K562 (cell line): ENCODE measurements at regions not wholly inside any gene's neighbourhood (a gene's known extent, or its start where the extent isn't known, plus 50 kb on each side); places are given as distances from the start of the nearest gene placed in this dataset.

Source experiments
- ARID2 ChIP-seq: fragments of 450-650 bp; IDR thresholded peaks from 2 replicates; pipeline ENCODE4 v1.6.1; 2017; ENCODE audit warnings: antibody characterized with exemption, mild to moderate bottlenecking
- BRCA1 ChIP-seq, 2 experiments: fragments of 450-650 bp in 1 of 2; sonication (generic) in 1 of 2; formaldehyde crosslinking in 1 of 2; IDR thresholded peaks; 2 replicates each; pipeline versions ENCODE4 v1.5.0 to v1.6.1; 2017 to 2020; ENCODE audit warnings: mild to moderate bottlenecking in 1 of 2, missing genetic modification reagents in 1 of 2
- CREB1 ChIP-seq, 2 experiments: sonication (generic) in 1 of 2; formaldehyde crosslinking in 1 of 2; IDR thresholded peaks; 2 replicates each; pipeline versions ENCODE4 v1.6.1 to v1.8.0; 2012 to 2022; ENCODE audit warnings: inconsistent platforms in 1 of 2, mild to moderate bottlenecking in 1 of 2, missing genetic modification reagents in 1 of 2, moderate library complexity in 1 of 2
- CREB5 ChIP-seq: fragments of 250-450 bp; sonication (Bioruptor Pico); IDR thresholded peaks from 2 replicates; pipeline ENCODE4 v1.5.0; 2020; ENCODE audit warnings: mild to moderate bottlenecking
- E2F1 ChIP-seq: sonication (generic); formaldehyde crosslinking; IDR thresholded peaks from 2 replicates; pipeline ENCODE4 v1.8.1; 2023; ENCODE audit warnings: mild to moderate bottlenecking, missing genetic modification reagents, moderate library complexity
- EGR1 ChIP-seq: fragments of 450-650 bp; conservative IDR thresholded peaks from 2 replicates; pipeline ENCODE4 v1.6.1; 2017; ENCODE audit warnings: mild to moderate bottlenecking
- FIP1L1 ChIP-seq: fragments of 200-400 bp; formaldehyde crosslinking; IDR thresholded peaks from 2 replicates; pipeline ENCODE4 v1.6.1; 2018; ENCODE audit warnings: mild to moderate bottlenecking, low read depth, low read length; ENCODE audit not compliant: poor library complexity, severe bottlenecking
- FOXA1 ChIP-seq: fragments of 450-650 bp; IDR thresholded peaks from 2 replicates; pipeline ENCODE4 v1.6.1; 2016; ENCODE audit warnings: mild to moderate bottlenecking, borderline replicate concordance
- POLR2A ChIP-seq: fragments of 450-650 bp; conservative IDR thresholded peaks from 2 replicates; pipeline ENCODE4 v1.6.1; 2016
- ZNF384 ChIP-seq: IDR thresholded peaks from 2 replicates; pipeline ENCODE4 v1.6.1; 2012; ENCODE audit warnings: low read depth, low read length, improper control_type of control experiment

- TF ChIP-seq EGR1 (no peak), CREB5 (CRISPR knock-in tag) (no peak), E2F1 (CRISPR knock-in tag) (no peak), CREB1 (IDR thresholded peaks at IDR 0.05) (no peak), CREB1 (CRISPR knock-in tag; IDR thresholded peaks at IDR 0.05) (no peak), ZNF384 (no peak), FIP1L1 (no peak), FOXA1 (no peak), ARID2 (no peak), BRCA1 (IDR thresholded peaks at IDR 0.05) (no peak), BRCA1 (CRISPR knock-in tag; IDR thresholded peaks at IDR 0.05) (no peak), POLR2A (no peak)
Observed at GRCh38 chr2:58516695-58517094, 275.6 kb upstream of the FANCL start.
